Vagina (tissue), 2 donors: ENCODE measurements at regions not wholly inside any gene's neighbourhood (a gene's known extent, or its start where the extent isn't known, plus 50 kb on each side); places are given as distances from the start of the nearest gene placed in this dataset.

Experiments used
- DNase-seq, 2 donors: peaks; one replicate each; pipeline ENCODE4 v3.0.0-alpha.2; 2017; ENCODE audit errors: extremely low spot score in 2 of 2
- H3K27ac ChIP-seq: fragments of 200-600 bp; sonication (generic); one replicate; pipeline ENCODE4 v1.5.1; 2019
- H3K27me3 ChIP-seq: fragments of 200-600 bp; sonication (generic); one replicate; pipeline ENCODE4 v1.5.1; 2019
- H3K36me3 ChIP-seq, 2 donors: fragments of 200-600 bp; sonication (generic); one replicate each; pipeline ENCODE4 v1.5.1; 2017 to 2019
- H3K4me1 ChIP-seq: fragments of 200-600 bp; sonication (generic); one replicate; pipeline ENCODE4 v1.5.1; 2019
- H3K4me3 ChIP-seq, 2 donors: fragments of 200-600 bp; sonication (generic); 1 replicate in 1 of 2; 2 replicates in 1 of 2; pipeline ENCODE4 v1.5.1; 2016 to 2019
- H3K9me3 ChIP-seq: fragments of 200-600 bp; sonication (generic); one replicate; pipeline ENCODE4 v1.5.1; 2019
- POLR2A ChIP-seq, 2 donors: fragments of 450-650 bp; IDR thresholded peaks; one replicate each; pipeline ENCODE4 v1.6.1; 2017; ENCODE audit warnings: antibody characterized with exemption in 2 of 2, mild to moderate bottlenecking in 2 of 2, moderate library complexity in 2 of 2
- POLR2AphosphoS5 ChIP-seq, 2 donors: sonication (generic); formaldehyde crosslinking; IDR thresholded peaks; one replicate each; pipeline ENCODE4 v1.9.0; 2017; ENCODE audit warnings: antibody characterized with exemption in 2 of 2, mild to moderate bottlenecking in 2 of 2, low read depth in 1 of 2; ENCODE audit not compliant: insufficient read depth in 1 of 2
- intact Hi-C: fragments of 100-400 bp; cut with DNase I; formaldehyde crosslinking; loops from one replicate; pipeline ENCODE4 v1.15.1; 2023
- TF ChIP-seq, protein P1 (sequence below), 3 experiments: fragments of 450-650 bp in 2 of 3; fragments of 200-600 bp in 1 of 3; sonication (generic) in 1 of 3; IDR thresholded peaks; one replicate each; pipeline ENCODE4 v1.5.1; 2017 to 2019; ENCODE audit warnings: antibody characterized with exemption in 3 of 3, mild to moderate bottlenecking in 2 of 3, moderate library complexity in 2 of 3

DNA sequence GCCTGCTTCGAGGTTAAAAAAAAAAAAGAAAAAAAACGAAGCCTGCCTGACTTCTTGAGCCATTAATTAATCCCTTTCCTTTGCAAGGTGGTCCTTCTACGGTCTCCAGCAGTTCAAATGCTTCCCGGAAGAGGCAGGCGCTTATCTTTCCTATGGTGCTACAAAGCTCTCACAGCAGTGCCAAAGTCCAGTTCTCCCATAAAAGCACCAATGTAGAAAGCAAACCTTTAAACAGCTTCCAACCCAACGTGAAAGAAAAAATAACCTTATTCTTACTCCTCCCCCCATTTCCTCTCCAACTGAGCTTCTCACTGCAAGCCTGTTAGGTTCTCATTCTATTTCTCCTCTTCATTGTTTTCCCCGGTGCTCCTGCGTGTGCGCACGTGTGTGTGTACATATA, 317.4 kb upstream of the SOX11 start:
- Histone ChIP-seq H3K4me3 (no peak overlapping the region), H3K36me3 (no peaks in the 10 kb centered on the region), H3K9me3 (no peaks in the 10 kb centered on the region), H3K27me3 (no peaks in the 10 kb centered on the region), H3K27ac (no peak overlapping the region), H3K4me1 (no peaks in the 10 kb centered on the region)
- DNase-seq: no peak
- intact Hi-C loops: no loop called here
- no peak for TF ChIP-seq POLR2A (IDR thresholded peaks at IDR 0.05)
- TF ChIP-seq, protein P1, sequence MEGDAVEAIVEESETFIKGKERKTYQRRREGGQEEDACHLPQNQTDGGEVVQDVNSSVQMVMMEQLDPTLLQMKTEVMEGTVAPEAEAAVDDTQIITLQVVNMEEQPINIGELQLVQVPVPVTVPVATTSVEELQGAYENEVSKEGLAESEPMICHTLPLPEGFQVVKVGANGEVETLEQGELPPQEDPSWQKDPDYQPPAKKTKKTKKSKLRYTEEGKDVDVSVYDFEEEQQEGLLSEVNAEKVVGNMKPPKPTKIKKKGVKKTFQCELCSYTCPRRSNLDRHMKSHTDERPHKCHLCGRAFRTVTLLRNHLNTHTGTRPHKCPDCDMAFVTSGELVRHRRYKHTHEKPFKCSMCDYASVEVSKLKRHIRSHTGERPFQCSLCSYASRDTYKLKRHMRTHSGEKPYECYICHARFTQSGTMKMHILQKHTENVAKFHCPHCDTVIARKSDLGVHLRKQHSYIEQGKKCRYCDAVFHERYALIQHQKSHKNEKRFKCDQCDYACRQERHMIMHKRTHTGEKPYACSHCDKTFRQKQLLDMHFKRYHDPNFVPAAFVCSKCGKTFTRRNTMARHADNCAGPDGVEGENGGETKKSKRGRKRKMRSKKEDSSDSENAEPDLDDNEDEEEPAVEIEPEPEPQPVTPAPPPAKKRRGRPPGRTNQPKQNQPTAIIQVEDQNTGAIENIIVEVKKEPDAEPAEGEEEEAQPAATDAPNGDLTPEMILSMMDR (IDR thresholded peaks at IDR 0.05): no peak
- no peak for TF ChIP-seq POLR2AphosphoS5 (IDR thresholded peaks at IDR 0.05; ENCODE audit: insufficient read depth in 1 of 2, low read depth in 1 of 2)

DNA sequence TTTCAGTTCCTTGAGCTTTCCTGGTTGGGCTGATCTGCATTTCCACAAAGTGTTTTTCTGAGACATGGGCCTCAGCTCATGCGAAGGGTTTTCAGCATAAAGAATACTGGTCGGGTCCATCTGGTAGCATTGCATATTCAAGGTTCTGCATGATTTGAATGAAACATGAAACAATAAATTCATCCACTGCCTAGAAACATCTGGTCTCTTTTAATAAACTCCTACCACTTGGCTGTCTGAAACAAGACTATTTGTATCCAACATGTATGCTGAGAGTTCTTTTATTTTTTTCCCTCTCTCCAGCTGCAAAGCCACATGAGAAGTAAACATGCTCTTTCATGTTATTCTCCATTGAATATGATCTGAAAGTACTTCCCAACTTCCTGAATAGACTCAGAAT, 314.9 kb upstream of the SOX11 start:
- intact Hi-C loops: no loop called here
- H3K27me3 ChIP-seq: no peaks in the 10 kb centered on the region
- H3K4me1 ChIP-seq: no peaks in the 10 kb centered on the region
- TF ChIP-seq, protein P1 (IDR thresholded peaks at IDR 0.05): no peak
- no peak for TF ChIP-seq POLR2AphosphoS5 (IDR thresholded peaks at IDR 0.05; ENCODE audit: insufficient read depth in 1 of 2, low read depth in 1 of 2)
- TF ChIP-seq POLR2A (IDR thresholded peaks at IDR 0.05): no peak
- H3K27ac ChIP-seq: no peak overlapping the region
- H3K9me3 ChIP-seq: no peaks in the 10 kb centered on the region
- no peak overlapping the region for H3K4me3 ChIP-seq
- no peaks in the 10 kb centered on the region for H3K36me3 ChIP-seq
- no peak for DNase-seq

- Histone ChIP-seq H3K4me3 (no peak overlapping the region), H3K4me1 (no peaks in the 10 kb centered on the region), H3K36me3 (no peaks in the 10 kb centered on the region), H3K9me3 (no peaks in the 10 kb centered on the region), H3K27me3 (no peaks in the 10 kb centered on the region), H3K27ac (no peak overlapping the region)
- no peak for DNase-seq
- intact Hi-C loops: no loop called here
- TF ChIP-seq, protein P1 (IDR thresholded peaks at IDR 0.05): no peak
- TF ChIP-seq POLR2A (IDR thresholded peaks at IDR 0.05) (no peak), POLR2AphosphoS5 (IDR thresholded peaks at IDR 0.05; ENCODE audit: insufficient read depth in 1 of 2, low read depth in 1 of 2) (no peak)
Measured at GRCh38 chr2:5379811-5380210, 312.4 kb upstream of the SOX11 start.

DNA sequence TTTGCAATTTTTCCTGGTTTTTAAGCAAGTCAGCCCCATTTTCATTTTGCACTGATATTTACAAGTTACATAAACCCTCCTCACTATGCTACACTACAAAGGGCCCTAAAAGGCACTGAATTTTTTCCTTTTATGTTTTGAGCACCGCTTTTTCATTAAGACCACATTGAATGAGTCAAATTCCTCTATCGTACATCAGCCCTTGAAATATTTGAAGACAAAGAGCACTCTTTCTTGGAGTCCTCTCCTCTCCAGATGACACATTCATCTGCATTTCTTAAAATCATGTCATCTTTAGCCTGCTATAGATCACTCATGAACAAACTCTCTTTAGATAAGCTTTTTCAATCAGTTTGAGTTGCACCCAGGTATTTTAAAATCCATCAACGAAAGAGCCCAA, 306.6 kb upstream of the SOX11 start:
- H3K36me3 ChIP-seq: no peaks in the 10 kb centered on the region
- H3K4me3 ChIP-seq: no peak overlapping the region
- H3K9me3 ChIP-seq: no peaks in the 10 kb centered on the region
- intact Hi-C loops: no loop called here
- TF ChIP-seq POLR2A (IDR thresholded peaks at IDR 0.05): no peak
- TF ChIP-seq, protein P1 (IDR thresholded peaks at IDR 0.05): no peak
- TF ChIP-seq POLR2AphosphoS5 (IDR thresholded peaks at IDR 0.05; ENCODE audit: insufficient read depth in 1 of 2, low read depth in 1 of 2): no peak
- H3K27me3 ChIP-seq: no peaks in the 10 kb centered on the region
- no peak for DNase-seq
- no peak overlapping the region for H3K27ac ChIP-seq
- no peaks in the 10 kb centered on the region for H3K4me1 ChIP-seq

DNA sequence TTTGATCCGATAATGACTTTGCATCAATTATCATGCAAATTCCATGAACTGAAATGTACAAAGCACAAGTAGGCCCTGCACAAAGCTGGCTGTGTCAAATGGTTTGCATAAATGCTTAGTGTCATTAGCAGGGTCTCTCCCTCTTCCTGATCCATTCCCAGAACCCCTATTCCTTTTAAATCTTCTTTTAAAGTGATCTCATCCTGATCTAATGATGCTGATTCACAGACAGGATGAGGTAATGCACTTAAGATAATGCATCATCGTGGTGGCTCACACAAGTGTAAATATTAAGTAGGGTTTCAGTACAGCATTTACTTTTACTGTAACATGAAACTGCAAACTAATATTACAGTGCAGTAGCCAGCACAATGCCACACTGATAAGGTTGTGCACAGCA, 304.8 kb upstream of the SOX11 start:
- Histone ChIP-seq H3K36me3 (no peaks in the 10 kb centered on the region), H3K4me3 (no peak overlapping the region), H3K4me1 (no peaks in the 10 kb centered on the region), H3K27ac (no peak overlapping the region), H3K27me3 (no peaks in the 10 kb centered on the region), H3K9me3 (no peaks in the 10 kb centered on the region)
- no peak for TF ChIP-seq POLR2AphosphoS5 (IDR thresholded peaks at IDR 0.05; ENCODE audit: insufficient read depth in 1 of 2, low read depth in 1 of 2)
- TF ChIP-seq, protein P1 (IDR thresholded peaks at IDR 0.05): no peak
- TF ChIP-seq POLR2A (IDR thresholded peaks at IDR 0.05): no peak
- intact Hi-C loops: no loop called here
- DNase-seq: no peak
